ENCODE measurements at regions not wholly inside any gene's neighbourhood (a gene's known extent, or its start where the extent isn't known, plus 50 kb on each side); places are given as distances from the start of the nearest gene placed in this dataset.

- TF ChIP-seq ZNF462 (CRISPR knock-in tag; IDR thresholded peaks at IDR 0.05) (no peak), JUNB (IDR thresholded peaks at IDR 0.05; ENCODE audit: unreplicated experiment) (no peak), POLR2AphosphoS5 (IDR thresholded peaks at IDR 0.05; ENCODE audit: low read depth) (no peak), EZH2phosphoT487 (IDR thresholded peaks at IDR 0.05; ENCODE audit: unreplicated experiment) (no peak), CREB1 (CRISPR knock-in tag; IDR thresholded peaks at IDR 0.05; ENCODE audit: low read depth) (no peak), NANOG (IDR thresholded peaks at IDR 0.05; ENCODE audit: borderline replicate concordance) (no peak), ZNF331 (CRISPR knock-in tag; IDR thresholded peaks at IDR 0.05; ENCODE audit: low read depth) (no peak), STAT1 (IDR thresholded peaks at IDR 0.05; ENCODE audit: unreplicated experiment) (no peak), EZH2 (IDR thresholded peaks at IDR 0.05; ENCODE audit: low read depth, unreplicated experiment) (no peak), ETS1 (IDR thresholded peaks at IDR 0.05) (no peak)
Observed at GRCh38 chr7:142607351-142607750, 141.9 kb upstream of the PRSS1 start (continued).

GRCh38 chr7:142606081-142606480 is 143.2 kb upstream of the PRSS1 start:
- no peak for DNase-seq (ENCODE audit: low spot score)
- Histone ChIP-seq H3K36me3 (ENCODE audit: insufficient read depth) (no peaks in the 10 kb centered on the region), H3K9me2 (ENCODE audit: insufficient read depth) (no peaks in the 10 kb centered on the region), H3K27me3 (ENCODE audit: insufficient read depth) (no peaks in the 10 kb centered on the region), H3K27ac (ENCODE audit: low read depth) (no peak overlapping the region), H3K4me2 (no peak overlapping the region), H4K20me1 (replicated peaks; ENCODE audit: insufficient read depth) (no peaks in the 10 kb centered on the region), H3K79me2 (replicated peaks; ENCODE audit: insufficient read depth) (no peaks in the 10 kb centered on the region), H3K4me3 (no peak overlapping the region), H2AFZ (no peak overlapping the region), H3K4me1 (ENCODE audit: insufficient read depth) (no peaks in the 10 kb centered on the region; the same call in 1 of the 2 replicates), H3F3A (replicated peaks; ENCODE audit: low read depth) (no peaks in the 10 kb centered on the region)
- Mint-ChIP-seq H3K36me3 (ENCODE audit: low read depth) (no peaks in the 10 kb centered on the region), H3K9me3 (no peaks in the 10 kb centered on the region; the same call in 2 of the 3 replicates), H3K4me1 (peaks cover 6% of the 10 kb centered on the region; the same call in 2 of the 3 replicates), H3K27me3 (ENCODE audit: insufficient read depth, low read depth, poor library complexity) (peaks cover 2% of the 10 kb centered on the region), H3K4me3 (no peak overlapping the region), H3K27ac (no peak overlapping the region)
- no peak for ATAC-seq
- TF ChIP-seq STAT1 (IDR thresholded peaks at IDR 0.05; ENCODE audit: unreplicated experiment) (no peak), ZNF462 (CRISPR knock-in tag; IDR thresholded peaks at IDR 0.05) (no peak)

Measured in GM23338 (cell line).